AG20443 (cell line): ENCODE measurements at regions not wholly inside any gene's neighbourhood (a gene's known extent, or its start where the extent isn't known, plus 50 kb on each side); places are given as distances from the start of the nearest gene placed in this dataset.
"Not testable (repeated sequence)": the region's sequence is repeated elsewhere in the genome, so short reads cannot be mapped to it uniquely, and the experiment has no call there.

Source experiments
- DNase-seq: peaks from one replicate; pipeline ENCODE4 v3.0.0; 2012; ENCODE audit warnings: low spot score, mixed read lengths

- peak; percentile 55 for DNase-seq
Observed at GRCh38 chr2:95686056-95686825, 94.4 kb downstream of the TRIM43 start.

GRCh38 chr2:95687852-95688251, 96.1 kb downstream of the TRIM43 start:
- DNase-seq: peak; percentile 65

- DNase-seq: not testable (repeated sequence)
Observed at GRCh38 chr2:95691210-95691609, 99.4 kb downstream of the TRIM43 start.

GRCh38 chr2:95693071-95693846, 101.5 kb downstream of the TRIM43 start:
- DNase-seq: not testable (repeated sequence)

DNA sequence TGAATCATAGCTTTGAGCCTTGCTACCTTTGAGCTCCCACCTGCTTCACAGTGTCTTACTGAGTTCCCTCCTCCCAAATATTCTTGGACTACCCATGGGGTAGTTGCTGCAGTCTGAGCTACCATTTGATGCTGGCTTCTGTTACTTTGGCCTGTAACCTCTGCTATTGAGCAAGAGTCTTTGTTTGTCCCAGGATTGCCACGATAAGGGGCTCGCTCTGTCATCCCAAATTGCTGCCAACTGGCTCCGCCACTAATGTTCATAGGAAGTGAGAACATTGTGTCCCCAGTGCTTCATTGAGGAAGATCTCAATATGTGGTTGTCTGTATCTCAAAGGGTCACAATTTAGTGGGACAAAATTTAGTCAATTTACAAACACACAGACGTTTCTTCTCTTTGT, 103.8 kb downstream of the TRIM43 start:
- DNase-seq: no peak

GRCh38 chr2:95698146-95698545, 106.3 kb downstream of the TRIM43 start:
- DNase-seq: peak; percentile 37

GRCh38 chr2:95699201-95700184, 107.7 kb downstream of the TRIM43 start:
- DNase-seq: not testable (repeated sequence)

GRCh38 chr2:95700519-95700918, 108.7 kb downstream of the TRIM43 start:
- DNase-seq: no peak

DNA sequence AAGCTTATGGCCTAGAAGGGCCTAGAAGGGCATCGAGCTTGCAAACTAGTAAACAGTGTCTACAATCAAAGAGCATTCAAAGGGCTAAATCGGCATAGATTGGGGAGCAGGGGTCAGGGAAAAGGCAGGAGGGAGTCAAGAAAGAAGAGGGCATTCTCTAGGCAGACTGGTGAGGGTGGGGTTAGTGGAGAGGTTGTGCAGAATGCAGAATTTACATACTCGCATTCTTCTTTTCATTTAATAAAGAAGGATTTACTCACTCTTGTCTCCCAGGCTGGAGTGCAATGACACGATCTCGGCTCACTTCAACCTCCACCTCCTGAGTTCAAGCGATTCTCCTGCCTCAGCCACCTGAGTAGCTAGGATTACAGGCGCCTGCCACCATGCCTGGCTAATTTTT, 110.7 kb downstream of the TRIM43 start:
- no peak for DNase-seq

DNA sequence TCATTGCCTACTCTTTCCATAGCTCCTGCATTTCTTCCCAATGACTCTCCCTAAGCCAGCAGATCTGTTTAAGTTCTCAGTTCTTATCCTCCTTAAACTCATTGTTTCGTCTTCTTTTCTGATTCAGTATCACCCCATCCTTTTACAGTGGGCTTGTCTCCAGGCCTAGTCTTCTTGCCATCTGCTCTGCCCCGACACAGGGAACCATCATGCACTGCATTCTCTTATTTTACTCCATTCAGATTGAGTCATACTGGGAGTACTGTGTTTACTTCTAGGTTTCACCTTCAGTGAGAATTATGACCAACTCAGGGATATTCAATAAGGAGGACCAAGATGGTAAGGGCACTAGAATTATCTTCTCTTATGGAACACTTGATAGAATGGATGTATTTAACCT, 115.4 kb downstream of the TRIM43 start:
- not testable (repeated sequence) for DNase-seq

- no peak for DNase-seq
Observed at GRCh38 chr2:95707837-95708236, 116.0 kb downstream of the TRIM43 start.

GRCh38 chr2:95709831-95710230, 118.0 kb downstream of the TRIM43 start:
- DNase-seq: no peak

GRCh38 chr2:95713470-95714177, 121.8 kb downstream of the TRIM43 start:
- not testable (repeated sequence) for DNase-seq

DNA sequence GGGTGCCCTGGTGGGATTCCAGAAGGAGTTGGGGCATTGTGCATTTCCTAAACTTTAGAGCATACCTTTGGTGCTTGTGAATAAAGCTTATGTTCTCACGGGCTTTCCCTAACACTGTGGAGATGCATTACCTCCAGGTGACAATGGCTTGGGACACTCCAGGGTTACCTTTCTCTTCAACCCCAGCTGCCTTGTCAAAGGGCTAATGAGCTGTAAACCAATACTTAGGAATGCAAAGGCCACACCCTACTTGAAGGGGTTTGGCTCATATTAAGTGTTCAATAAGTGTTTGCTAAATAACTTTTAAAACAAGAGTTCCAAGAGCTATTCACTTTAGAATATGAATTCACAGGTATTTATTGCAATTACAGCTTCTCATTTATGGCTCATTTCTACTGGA, 122.6 kb downstream of the TRIM43 start:
- DNase-seq: not testable (repeated sequence)

DNA sequence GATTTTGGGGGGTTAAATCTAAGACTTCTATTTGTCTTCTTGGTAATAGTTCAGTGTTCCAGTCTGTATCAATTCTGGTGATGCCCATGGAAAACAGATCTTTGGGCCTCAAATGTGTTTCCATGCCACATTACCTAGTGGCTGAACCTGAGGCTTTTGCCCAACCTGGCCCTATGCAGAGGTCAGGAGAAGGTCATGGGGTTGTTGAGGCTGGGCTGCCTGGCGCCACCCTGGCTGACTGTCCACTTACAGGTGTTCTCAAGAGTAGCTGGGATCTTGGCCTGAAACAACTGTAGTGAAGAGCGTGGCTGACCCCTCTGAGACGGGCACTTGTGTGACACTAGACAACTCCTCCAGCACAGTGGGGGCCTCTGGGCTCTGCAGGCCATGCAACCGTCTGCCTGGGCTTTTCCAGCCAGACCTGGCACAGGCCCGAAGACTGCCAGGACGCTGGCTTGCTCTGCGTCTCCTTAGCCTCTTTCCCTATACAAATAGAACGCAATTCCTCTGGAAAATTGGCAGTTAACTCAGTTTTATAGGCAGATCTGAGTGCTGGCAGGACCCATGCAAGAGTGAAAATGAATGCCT, 127.8 kb downstream of the TRIM43 start:
- DNase-seq: no peak

GRCh38 chr2:95721726-95722125, 129.9 kb downstream of the TRIM43 start:
- DNase-seq: no peak

GRCh38 chr2:95722131-95722697, 130.4 kb downstream of the TRIM43 start:
- no peak for DNase-seq

DNA sequence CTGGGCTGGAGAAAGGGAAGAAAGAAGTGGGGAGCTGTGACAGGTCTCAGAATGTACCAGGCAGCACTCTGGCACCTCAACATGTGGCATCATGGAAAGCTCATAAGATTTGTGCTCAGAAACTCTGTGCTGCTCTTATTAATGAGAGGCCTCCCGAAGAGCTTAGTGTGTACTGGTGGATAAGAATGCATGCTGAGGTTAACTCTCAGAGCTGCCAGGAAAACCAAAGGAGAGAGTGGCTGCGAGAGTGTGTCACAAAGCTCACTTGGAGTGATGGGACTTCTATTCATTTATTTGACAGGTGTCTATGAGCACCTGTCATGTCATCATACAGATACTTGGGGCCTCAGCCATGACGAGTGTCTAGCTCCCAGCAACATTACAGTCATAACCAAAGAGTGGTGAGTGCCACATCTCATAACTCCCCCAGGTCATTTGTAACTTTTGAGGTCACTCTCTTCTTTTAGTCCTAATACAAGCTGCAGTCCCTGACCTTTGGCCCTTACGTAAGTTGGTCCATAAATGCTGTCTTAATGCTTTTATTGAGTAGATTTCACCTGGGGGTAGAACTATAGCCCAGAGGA, 131.9 kb downstream of the TRIM43 start:
- DNase-seq: not testable (repeated sequence)

GRCh38 chr2:95725191-95725590, 133.4 kb downstream of the TRIM43 start:
- not testable (repeated sequence) for DNase-seq

- not testable (repeated sequence) for DNase-seq
Observed at GRCh38 chr2:95725677-95726076, 133.9 kb downstream of the TRIM43 start.
